ENCODE measurements at regions not wholly inside any gene's neighbourhood (a gene's known extent, or its start where the extent isn't known, plus 50 kb on each side); places are given as distances from the start of the nearest gene placed in this dataset.

DNA sequence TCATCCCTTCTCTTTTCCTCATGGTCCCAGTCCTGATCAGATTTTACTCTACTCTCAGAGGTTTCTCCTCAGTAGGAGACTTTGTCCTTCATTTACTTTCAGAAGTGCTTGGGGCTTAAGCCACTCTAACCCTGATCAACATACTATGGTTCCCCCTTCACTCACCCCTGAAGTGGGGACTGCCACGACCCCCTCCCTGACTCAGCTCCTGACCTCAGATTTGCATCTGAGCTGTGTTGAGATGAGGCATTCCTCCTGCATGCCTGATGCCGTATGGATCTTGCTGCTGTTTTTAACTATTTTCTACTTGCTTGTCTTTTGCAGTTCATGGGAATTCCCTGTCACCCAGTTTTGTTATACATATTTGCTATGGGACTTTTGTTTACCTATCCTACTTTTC lies 306.7 kb upstream of the CHST9 start:
- no peak for TF ChIP-seq CTCF (IDR thresholded peaks at IDR 0.05 in 8 of 11, conservative IDR thresholded peaks at IDR 0.05 in 3 of 11)
- no peak for TF ChIP-seq POLR2AphosphoS5 (IDR thresholded peaks at IDR 0.05)

Measured in spleen (tissue), 7 donors.